Upper lobe of left lung (tissue), 6 donors: ENCODE measurements at regions not wholly inside any gene's neighbourhood (a gene's known extent, or its start where the extent isn't known, plus 50 kb on each side); places are given as distances from the start of the nearest gene placed in this dataset.

Experiments
- ATAC-seq, 2 donors: fragments of 200-7000 bp; cut with Tn5 transposase; one replicate each; pipeline ENCODE4 v1.9.1; 2022; ENCODE audit warnings: mild to moderate bottlenecking in 2 of 2, moderate library complexity in 2 of 2; ENCODE audit not compliant: low FRiP score in 2 of 2
- DNase-seq, 2 donors: peaks; one replicate each; pipeline ENCODE4 v3.0.0-alpha.2; 2019 to 2020
- H3K27ac ChIP-seq, 4 donors: fragments of 200-600 bp; sonication (generic); one replicate each; pipeline ENCODE4 v1.5.1; 2016 to 2019
- H3K27me3 ChIP-seq, 4 donors: fragments of 200-600 bp; sonication (generic); one replicate each; pipeline ENCODE4 v1.5.1; 2017 to 2019
- H3K36me3 ChIP-seq, 4 donors: fragments of 200-600 bp; sonication (generic); one replicate each; pipeline ENCODE4 v1.5.1; 2016 to 2019
- H3K4me1 ChIP-seq, 4 donors: fragments of 200-600 bp; sonication (generic); one replicate each; pipeline ENCODE4 v1.5.1; 2018 to 2019
- H3K4me3 ChIP-seq, 4 donors: fragments of 200-600 bp; sonication (generic); one replicate each; pipeline ENCODE4 v1.5.1; 2017 to 2019; ENCODE audit warnings: mild to moderate bottlenecking in 2 of 4, moderate library complexity in 1 of 4
- H3K9me3 ChIP-seq, 4 donors: fragments of 200-600 bp; sonication (generic); one replicate each; pipeline ENCODE4 v1.5.1; 2018 to 2019
- EP300 ChIP-seq, 4 donors: sonication (generic); formaldehyde crosslinking; IDR thresholded peaks; one replicate each; pipeline ENCODE4 v1.5.1; 2017; ENCODE audit warnings: antibody characterized with exemption in 4 of 4, control low read depth in 2 of 4
- POLR2A ChIP-seq, 4 donors: fragments of 450-650 bp; IDR thresholded peaks; one replicate each; pipeline ENCODE4 v1.5.1; 2016 to 2017; ENCODE audit warnings: antibody characterized with exemption in 4 of 4, mild to moderate bottlenecking in 2 of 4
- POLR2AphosphoS5 ChIP-seq, 2 donors: sonication (generic); formaldehyde crosslinking; IDR thresholded peaks; one replicate each; pipeline ENCODE4 v1.5.1; 2017; ENCODE audit warnings: antibody characterized with exemption in 2 of 2
- WGBS, 2 donors: methylation state at CpG; one replicate each; pipeline ENCODE4 v1.1.5; 2017 to 2018; 5-methylcytosine and 5-hydroxymethylcytosine counted together
- TF ChIP-seq, protein P1 (sequence below), 6 experiments: fragments of 450-650 bp in 4 of 6; fragments of 200-600 bp in 2 of 6; sonication (generic) in 2 of 6; IDR thresholded peaks; one replicate each; pipeline ENCODE4 v1.5.1; 2016 to 2019; ENCODE audit warnings: antibody characterized with exemption in 6 of 6
- donor health status: DM: no; HTN: no; CAD: no; lungs with moderate emphysema.
- donor health status: DM: no; HTN: yes; CAD: no; lungs with severe emphysema.

DNA sequence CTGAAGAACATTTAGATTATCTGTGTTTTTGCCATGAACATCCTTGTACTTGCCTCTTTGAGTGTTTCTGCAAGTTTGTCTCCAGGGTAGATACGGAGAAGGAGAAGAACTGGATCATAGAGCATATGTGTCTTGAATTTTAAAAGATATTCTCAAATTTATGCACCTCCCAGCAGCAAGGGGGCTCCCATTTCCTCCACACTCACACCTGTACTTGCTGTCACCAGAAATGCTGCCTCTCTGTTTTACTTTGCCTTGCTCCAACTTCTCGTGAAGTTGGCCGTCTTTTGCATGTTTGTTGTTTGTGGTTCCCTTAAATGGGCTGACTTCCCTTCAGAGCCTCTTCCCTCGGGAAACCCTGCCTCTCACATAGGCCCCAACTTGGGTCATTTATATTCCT, 171.0 kb downstream of the TFAP2C start:
- Histone ChIP-seq H3K4me3 (no peak overlapping the region), H3K27ac (no peak overlapping the region), H3K4me1 (no peaks in the 10 kb centered on the region), H3K27me3 (no peaks in the 10 kb centered on the region), H3K9me3 (peaks cover 0 to 13% (median 5%) of the 10 kb centered on the region in 4 donors), H3K36me3 (no peaks in the 10 kb centered on the region)
- no peak for ATAC-seq
- TF ChIP-seq POLR2A (IDR thresholded peaks at IDR 0.05) (no peak), POLR2AphosphoS5 (IDR thresholded peaks at IDR 0.05) (no peak), EP300 (IDR thresholded peaks at IDR 0.05) (no peak)
- TF ChIP-seq, protein P1, sequence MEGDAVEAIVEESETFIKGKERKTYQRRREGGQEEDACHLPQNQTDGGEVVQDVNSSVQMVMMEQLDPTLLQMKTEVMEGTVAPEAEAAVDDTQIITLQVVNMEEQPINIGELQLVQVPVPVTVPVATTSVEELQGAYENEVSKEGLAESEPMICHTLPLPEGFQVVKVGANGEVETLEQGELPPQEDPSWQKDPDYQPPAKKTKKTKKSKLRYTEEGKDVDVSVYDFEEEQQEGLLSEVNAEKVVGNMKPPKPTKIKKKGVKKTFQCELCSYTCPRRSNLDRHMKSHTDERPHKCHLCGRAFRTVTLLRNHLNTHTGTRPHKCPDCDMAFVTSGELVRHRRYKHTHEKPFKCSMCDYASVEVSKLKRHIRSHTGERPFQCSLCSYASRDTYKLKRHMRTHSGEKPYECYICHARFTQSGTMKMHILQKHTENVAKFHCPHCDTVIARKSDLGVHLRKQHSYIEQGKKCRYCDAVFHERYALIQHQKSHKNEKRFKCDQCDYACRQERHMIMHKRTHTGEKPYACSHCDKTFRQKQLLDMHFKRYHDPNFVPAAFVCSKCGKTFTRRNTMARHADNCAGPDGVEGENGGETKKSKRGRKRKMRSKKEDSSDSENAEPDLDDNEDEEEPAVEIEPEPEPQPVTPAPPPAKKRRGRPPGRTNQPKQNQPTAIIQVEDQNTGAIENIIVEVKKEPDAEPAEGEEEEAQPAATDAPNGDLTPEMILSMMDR (IDR thresholded peaks at IDR 0.05): no peak
- WGBS, 2 donors: 58 to 62% methylated on average over 4 of the region's 4 CpGs
- no peak for DNase-seq

DNA sequence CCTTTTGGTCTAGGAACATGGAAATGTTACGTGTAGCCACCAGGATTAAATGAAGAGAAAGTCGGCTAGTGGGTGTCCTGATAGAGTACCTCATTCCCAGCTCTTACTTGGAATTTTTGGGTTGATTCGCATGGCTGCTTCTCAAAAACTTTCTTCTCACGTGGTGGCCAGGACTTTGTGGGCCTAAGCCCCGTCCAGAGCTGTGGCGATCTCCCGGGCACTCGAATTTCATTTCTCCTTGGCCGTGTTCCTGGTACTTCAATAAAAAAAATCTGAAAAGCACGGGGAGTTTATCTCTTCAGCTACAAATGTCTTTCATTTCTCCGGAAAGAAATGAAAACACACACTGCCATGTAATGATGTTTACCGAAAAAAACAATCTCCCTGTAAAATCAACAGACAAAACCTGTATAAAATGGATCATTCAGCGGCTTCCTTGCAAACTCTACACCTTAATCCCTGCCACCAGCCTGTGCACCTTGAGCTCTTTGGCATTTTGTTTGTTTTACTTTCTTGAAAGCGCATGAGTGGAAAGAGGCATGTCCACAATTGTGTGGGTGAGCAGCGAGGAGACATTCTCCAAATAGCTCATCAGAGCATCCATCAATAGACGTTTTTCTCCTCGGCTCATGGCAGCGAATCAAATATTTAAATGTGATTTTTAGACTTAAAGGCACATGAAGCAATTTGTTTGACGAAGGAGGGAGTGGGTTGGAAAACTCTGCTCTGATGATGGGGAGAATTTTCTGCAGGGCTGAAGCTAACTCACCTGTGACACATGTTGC, 173.1 kb downstream of the TFAP2C start:
- TF ChIP-seq POLR2A (IDR thresholded peaks at IDR 0.05) (no peak), EP300 (IDR thresholded peaks at IDR 0.05) (no peak), POLR2AphosphoS5 (IDR thresholded peaks at IDR 0.05) (no peak)
- TF ChIP-seq, protein P1 (IDR thresholded peaks at IDR 0.05): no peak
- Histone ChIP-seq H3K36me3 (no peaks in the 10 kb centered on the region), H3K9me3 (peaks cover 0 to 13% (median 5%) of the 10 kb centered on the region in 4 donors), H3K27me3 (no peaks in the 10 kb centered on the region), H3K27ac (no peak overlapping the region), H3K4me3 (no peak overlapping the region), H3K4me1 (no peaks in the 10 kb centered on the region)
- no peak for DNase-seq
- WGBS, 2 donors: 46 to 47% methylated on average over 19 of the region's 19 CpGs
- no peak for ATAC-seq

DNA sequence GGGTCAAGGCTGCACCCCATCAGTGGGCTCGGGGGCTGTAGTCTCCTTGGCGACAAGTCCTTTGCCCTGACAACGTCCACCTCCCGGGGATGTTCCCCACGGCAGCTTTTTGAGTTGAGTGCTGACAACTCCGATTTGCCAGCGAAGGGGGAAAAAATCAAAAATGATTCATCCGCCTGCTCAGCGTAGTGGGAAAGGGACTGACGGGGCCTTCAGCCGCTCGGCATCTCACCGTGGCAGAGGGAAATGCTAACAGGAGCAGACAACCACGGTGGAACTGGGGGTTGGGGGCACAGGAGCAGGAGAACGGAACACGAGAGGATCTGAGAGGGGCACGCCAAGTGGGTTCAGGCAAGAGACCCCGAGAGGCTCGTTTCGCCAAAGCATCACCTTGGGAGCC, 173.7 kb downstream of the TFAP2C start:
- H3K4me1 ChIP-seq: no peaks in the 10 kb centered on the region
- no peak overlapping the region for H3K4me3 ChIP-seq
- TF ChIP-seq, protein P1 (IDR thresholded peaks at IDR 0.05): no peak
- no peak for TF ChIP-seq EP300 (IDR thresholded peaks at IDR 0.05)
- no peak for TF ChIP-seq POLR2AphosphoS5 (IDR thresholded peaks at IDR 0.05)
- TF ChIP-seq POLR2A (IDR thresholded peaks at IDR 0.05): no peak
- ATAC-seq (no peak), DNase-seq (no peak)
- no peaks in the 10 kb centered on the region for H3K36me3 ChIP-seq
- peaks cover 0 to 13% (median 5%) of the 10 kb centered on the region in 4 donors for H3K9me3 ChIP-seq
- no peak overlapping the region for H3K27ac ChIP-seq
- WGBS, 2 donors: 66 to 69% methylated on average over 20 of the region's 20 CpGs
- H3K27me3 ChIP-seq: no peaks in the 10 kb centered on the region

DNA sequence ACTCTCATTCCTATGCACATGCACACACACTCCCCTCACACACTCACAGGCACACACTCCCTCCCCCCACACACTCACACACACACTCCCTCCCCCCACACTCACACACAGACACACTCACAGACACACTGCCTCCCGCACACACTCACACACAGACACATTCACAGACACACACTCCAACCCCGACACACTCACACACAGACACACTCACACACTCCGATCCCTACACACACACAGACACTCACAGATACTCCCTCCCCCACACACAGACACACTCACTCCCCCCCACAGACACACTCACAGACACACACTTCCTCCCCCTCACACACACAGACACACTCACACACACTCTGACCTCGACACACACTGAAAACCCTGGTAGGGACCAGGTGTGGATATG, 176.2 kb downstream of the TFAP2C start:
- WGBS, 2 donors: 57 to 63% methylated on average over 4 of the region's 4 CpGs
- H3K36me3 ChIP-seq: no peaks in the 10 kb centered on the region
- no peaks in the 10 kb centered on the region for H3K4me1 ChIP-seq
- no peak overlapping the region for H3K27ac ChIP-seq
- no peak overlapping the region for H3K4me3 ChIP-seq
- DNase-seq (no peak), ATAC-seq (no peak)
- H3K9me3 ChIP-seq: no peaks in the 10 kb centered on the region
- TF ChIP-seq POLR2AphosphoS5 (IDR thresholded peaks at IDR 0.05) (no peak), POLR2A (IDR thresholded peaks at IDR 0.05) (no peak), EP300 (IDR thresholded peaks at IDR 0.05) (no peak)
- TF ChIP-seq, protein P1 (IDR thresholded peaks at IDR 0.05): no peak
- H3K27me3 ChIP-seq: no peaks in the 10 kb centered on the region

DNA sequence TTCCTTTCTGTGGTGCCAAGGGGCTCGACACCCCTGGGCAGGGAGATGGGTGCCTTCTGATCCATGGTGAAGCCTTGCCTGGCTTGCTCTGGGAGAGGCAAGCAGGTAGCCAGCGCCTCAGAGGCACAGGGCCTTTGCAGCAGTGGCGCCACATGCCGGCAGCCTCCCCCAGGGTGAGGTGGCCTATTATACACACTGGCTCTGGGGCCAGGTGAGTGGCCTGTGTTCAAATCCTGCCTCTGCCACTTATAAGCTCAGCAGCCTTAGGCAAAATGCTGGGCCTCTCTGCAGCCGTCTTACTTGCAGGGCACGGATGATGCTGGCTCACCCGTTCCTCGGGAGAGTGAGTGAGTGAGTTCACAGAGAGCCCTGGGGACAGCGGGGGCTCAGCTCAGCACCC, 176.9 kb downstream of the TFAP2C start:
- H3K4me1 ChIP-seq: no peaks in the 10 kb centered on the region
- TF ChIP-seq EP300 (IDR thresholded peaks at IDR 0.05) (no peak), POLR2AphosphoS5 (IDR thresholded peaks at IDR 0.05) (no peak), POLR2A (IDR thresholded peaks at IDR 0.05) (no peak)
- TF ChIP-seq, protein P1 (IDR thresholded peaks at IDR 0.05): no peak
- ATAC-seq: no peak
- H3K9me3 ChIP-seq: no peaks in the 10 kb centered on the region
- no peaks in the 10 kb centered on the region for H3K36me3 ChIP-seq
- no peaks in the 10 kb centered on the region for H3K27me3 ChIP-seq
- 74 to 84% methylated on average over 9 of the region's 9 CpGs for WGBS, 2 donors
- no peak overlapping the region for H3K27ac ChIP-seq
- DNase-seq: no peak
- H3K4me3 ChIP-seq: no peak overlapping the region
